AG10803 (cell line): ENCODE measurements at regions not wholly inside any gene's neighbourhood (a gene's known extent, or its start where the extent isn't known, plus 50 kb on each side); places are given as distances from the start of the nearest gene placed in this dataset.

Experiments
- DNase-seq: peaks from one replicate; pipeline ENCODE4 v3.0.0; 2010; ENCODE audit warnings: low read depth
- H3K4me3 ChIP-seq: 2 replicates; pipeline ENCODE4 v1.5.1; 2011; ENCODE audit warnings: mild to moderate bottlenecking, low read length, control low read depth
- TF ChIP-seq, protein P1 (sequence below): conservative IDR thresholded peaks from 2 replicates; pipeline ENCODE4 v1.5.1; 2011; ENCODE audit warnings: mild to moderate bottlenecking, low read length, control low read depth, inconsistent platforms

DNA sequence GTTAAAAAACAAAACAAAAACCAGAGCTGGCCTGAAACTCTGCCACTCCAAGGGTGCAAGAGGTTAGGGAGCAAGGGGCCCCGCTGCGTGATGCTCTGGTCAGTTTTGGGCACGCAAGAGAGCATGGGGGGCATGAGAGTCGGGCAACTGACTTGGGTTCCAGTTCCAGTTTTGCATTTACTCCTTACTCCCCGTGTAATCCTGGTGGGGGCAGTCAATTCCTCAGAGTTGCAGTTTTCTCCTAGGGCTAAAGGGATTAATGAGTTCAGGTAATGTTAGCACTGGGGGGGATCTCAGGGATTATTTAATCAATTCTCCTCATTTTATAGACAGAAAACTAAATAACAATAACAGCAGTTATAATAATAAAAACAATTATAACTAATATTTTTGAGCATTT lies 72.9 kb upstream of the PMFBP1 start:
- H3K4me3 ChIP-seq, result no peak overlapping the region
- DNase-seq, result no peak
- TF ChIP-seq, protein P1, sequence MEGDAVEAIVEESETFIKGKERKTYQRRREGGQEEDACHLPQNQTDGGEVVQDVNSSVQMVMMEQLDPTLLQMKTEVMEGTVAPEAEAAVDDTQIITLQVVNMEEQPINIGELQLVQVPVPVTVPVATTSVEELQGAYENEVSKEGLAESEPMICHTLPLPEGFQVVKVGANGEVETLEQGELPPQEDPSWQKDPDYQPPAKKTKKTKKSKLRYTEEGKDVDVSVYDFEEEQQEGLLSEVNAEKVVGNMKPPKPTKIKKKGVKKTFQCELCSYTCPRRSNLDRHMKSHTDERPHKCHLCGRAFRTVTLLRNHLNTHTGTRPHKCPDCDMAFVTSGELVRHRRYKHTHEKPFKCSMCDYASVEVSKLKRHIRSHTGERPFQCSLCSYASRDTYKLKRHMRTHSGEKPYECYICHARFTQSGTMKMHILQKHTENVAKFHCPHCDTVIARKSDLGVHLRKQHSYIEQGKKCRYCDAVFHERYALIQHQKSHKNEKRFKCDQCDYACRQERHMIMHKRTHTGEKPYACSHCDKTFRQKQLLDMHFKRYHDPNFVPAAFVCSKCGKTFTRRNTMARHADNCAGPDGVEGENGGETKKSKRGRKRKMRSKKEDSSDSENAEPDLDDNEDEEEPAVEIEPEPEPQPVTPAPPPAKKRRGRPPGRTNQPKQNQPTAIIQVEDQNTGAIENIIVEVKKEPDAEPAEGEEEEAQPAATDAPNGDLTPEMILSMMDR, result no peak

DNA sequence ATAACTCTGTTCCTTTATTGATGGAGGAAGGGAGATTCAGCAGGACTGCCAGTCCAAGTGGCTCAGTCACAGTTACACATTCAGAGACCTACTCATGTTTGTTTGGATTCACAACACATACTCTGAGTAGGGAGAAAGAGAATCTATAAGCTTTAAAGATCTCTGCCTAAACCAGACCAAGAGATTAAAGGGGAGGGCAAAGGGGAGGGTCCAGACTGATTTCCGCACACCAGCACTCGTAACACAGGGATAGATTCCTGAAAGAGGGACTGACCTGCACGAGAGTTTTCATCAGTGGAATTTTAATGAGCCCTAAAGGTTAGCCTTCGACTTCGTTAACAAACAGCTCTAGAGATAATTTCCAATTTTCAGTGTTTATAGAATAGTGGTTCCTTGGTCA lies 71.7 kb upstream of the PMFBP1 start:
- DNase-seq, result no peak
- TF ChIP-seq, protein P1, result no peak
- no peak overlapping the region for H3K4me3 ChIP-seq

DNA sequence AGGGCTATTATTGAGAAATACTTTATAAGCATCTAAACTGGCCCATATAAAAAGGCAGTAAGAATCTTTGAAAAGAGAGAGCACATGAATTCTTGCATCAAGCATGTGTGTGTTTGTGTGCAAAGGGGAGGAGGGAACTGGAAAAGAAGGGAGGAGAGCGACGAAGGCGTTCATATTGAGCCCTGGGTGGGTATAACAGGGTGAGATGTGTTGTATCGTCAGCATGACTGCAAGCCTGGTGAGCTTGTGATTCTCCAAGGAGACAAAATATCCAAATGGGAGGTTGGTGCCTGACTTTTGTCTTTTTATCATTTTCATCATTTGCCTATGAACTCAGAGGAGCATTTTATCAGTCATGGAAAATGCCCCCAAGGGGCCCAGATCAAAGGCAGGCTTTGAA lies 70.8 kb upstream of the PMFBP1 start:
- TF ChIP-seq, protein P1, result no peak
- no peak overlapping the region for H3K4me3 ChIP-seq
- no peak for DNase-seq

DNA sequence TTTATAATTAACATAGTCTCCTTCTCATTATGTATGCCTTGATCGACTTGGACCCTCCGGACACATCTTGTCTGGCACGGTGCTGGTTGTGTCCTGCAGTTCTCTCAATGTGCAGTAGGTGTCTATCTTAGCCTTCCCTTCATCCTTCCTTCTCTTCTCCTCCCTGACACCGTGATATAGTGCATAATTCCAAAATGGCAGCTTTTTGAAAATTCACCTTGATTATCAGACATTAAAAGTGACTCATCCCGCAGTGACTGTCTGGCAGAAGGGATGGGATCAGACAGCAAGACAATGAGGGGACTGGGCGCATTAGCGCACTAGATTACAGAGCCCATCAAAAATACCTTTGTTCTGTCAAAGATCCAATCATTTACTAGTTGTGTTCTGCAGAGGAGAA lies 70.0 kb upstream of the PMFBP1 start:
- TF ChIP-seq, protein P1, result peak; percentile 95
- no peak overlapping the region for H3K4me3 ChIP-seq
- peak; percentile 54 for DNase-seq

DNA sequence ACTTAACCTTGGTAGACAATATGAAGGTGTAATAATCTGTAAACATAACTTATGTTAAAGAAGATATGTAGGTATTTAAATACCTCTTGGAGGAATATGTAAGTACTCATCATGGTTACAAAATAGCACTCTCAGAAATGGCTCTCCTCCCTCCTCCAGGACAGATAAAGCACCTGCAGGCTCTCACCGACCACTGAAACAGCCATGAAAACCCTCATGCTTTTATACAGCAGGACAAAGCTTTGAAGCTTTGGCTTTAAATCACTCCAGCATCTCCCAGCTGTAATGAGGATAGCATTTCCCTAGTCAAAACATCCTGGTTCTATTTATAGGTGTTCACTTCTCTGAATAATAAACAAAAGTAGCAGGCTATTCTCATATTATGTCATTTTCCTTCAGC lies 69.1 kb upstream of the PMFBP1 start:
- DNase-seq, result no peak
- no peak overlapping the region for H3K4me3 ChIP-seq
- TF ChIP-seq, protein P1, result no peak

DNA sequence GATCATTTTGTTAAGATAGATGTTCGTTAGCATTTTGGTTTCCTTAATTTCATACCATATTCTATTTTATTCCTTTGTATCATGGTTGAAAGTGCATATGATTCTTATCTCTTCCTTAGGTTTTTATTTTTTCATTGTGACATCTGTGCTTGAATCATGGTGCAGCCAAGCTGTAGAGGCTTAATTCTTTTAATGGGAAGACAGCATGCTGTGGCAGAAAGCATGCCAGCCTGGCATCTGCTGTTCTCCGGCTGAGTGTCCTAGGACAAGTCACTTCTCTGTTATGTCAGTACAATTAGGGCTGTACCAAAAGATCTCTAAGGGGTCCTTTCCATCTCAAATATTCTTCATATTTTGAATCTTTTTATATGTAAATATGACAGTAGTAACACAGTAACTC lies 68.5 kb upstream of the PMFBP1 start:
- no peak for DNase-seq
- H3K4me3 ChIP-seq, result no peak overlapping the region
- TF ChIP-seq, protein P1, result no peak

DNA sequence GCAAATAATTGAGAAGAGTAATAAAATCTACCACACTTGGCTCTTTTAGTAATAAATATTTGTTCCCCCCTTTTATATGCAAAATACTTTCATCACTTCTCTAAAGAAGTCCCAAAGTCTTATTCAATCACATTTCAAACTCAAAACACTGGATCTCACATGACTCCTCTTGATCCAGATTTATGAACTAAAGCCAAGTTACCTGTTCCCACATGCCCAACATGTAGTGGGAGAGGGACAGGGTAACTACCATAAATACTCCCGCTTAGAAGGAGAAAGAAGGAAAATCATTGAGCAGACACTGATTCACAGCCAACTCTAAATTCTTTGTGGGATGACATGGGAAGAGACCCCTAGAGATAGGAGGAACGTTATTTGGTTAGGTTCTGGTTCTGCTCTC lies 64.9 kb upstream of the PMFBP1 start:
- TF ChIP-seq, protein P1, result no peak
- DNase-seq, result no peak
- no peak overlapping the region for H3K4me3 ChIP-seq
